ENCODE measurements at regions not wholly inside any gene's neighbourhood (a gene's known extent, or its start where the extent isn't known, plus 50 kb on each side); places are given as distances from the start of the nearest gene placed in this dataset.

- peaks cover 0 to 44% of the 10 kb centered on the region in 2 experiments; a peak in 1 of 4 replicates for H3K4me1 ChIP-seq (ENCODE audit: control insufficient read depth in 1 of 2, insufficient read depth in 2 of 2, low read depth in 1 of 2, low read length in 1 of 2)
- no peaks in the 10 kb centered on the region for H3K27me3 ChIP-seq (ENCODE audit: insufficient read depth)
- H2AFZ ChIP-seq (ENCODE audit: low read depth), result no peak overlapping the region
- no peak overlapping the region for H3K4me3 ChIP-seq (ENCODE audit: low read depth in 2 of 2, low read length in 1 of 2)
- H3K27ac ChIP-seq (ENCODE audit: low read depth in 2 of 2, low read length in 1 of 2), result no peak overlapping the region
- no peak overlapping the region for H3K4me2 ChIP-seq
- POLR2A ChIA-PET, result no interaction called here
- TF ChIP-seq MXI1 (IDR thresholded peaks at IDR 0.05; ENCODE audit: low read depth, low read length), result no peak
- TF ChIP-seq EZH2phosphoT487 (IDR thresholded peaks at IDR 0.05; ENCODE audit: borderline replicate concordance, low read depth), result no peak
- no peak for TF ChIP-seq ELF1 (IDR thresholded peaks at IDR 0.05)
- TF ChIP-seq NRF1 (IDR thresholded peaks at IDR 0.05; ENCODE audit: low read depth, low read length), result no peak
- no peak for TF ChIP-seq REST (IDR thresholded peaks at IDR 0.05; ENCODE audit: low read depth, low read length)
- no peak for TF ChIP-seq MAX (IDR thresholded peaks at IDR 0.05; ENCODE audit: low read depth)
- TF ChIP-seq CHD2 (IDR thresholded peaks at IDR 0.05; ENCODE audit: low read length, partially characterized antibody), result no peak
- no peak for TF ChIP-seq GABPA (IDR thresholded peaks at IDR 0.05; ENCODE audit: low read depth)
- no peak for TF ChIP-seq JUND (IDR thresholded peaks at IDR 0.05)
- TF ChIP-seq USF2 (IDR thresholded peaks at IDR 0.05; ENCODE audit: borderline replicate concordance, low read depth, low read length), result no peak
- TF ChIP-seq GATA2 (CRISPR knock-in tag; IDR thresholded peaks at IDR 0.05), result no peak
- no peak for TF ChIP-seq TAF1 (IDR thresholded peaks at IDR 0.05; ENCODE audit: borderline replicate concordance, low read depth, low read length)
- TF ChIP-seq RFX5 (IDR thresholded peaks at IDR 0.05; ENCODE audit: low read length), result no peak
- no peak for TF ChIP-seq POLR2AphosphoS5 (IDR thresholded peaks at IDR 0.05; ENCODE audit: low read depth, low read length)
- no peak for TF ChIP-seq IRF3 (IDR thresholded peaks at IDR 0.05; ENCODE audit: low read depth, low read length)
- no peak for TF ChIP-seq YY1 (IDR thresholded peaks at IDR 0.05; ENCODE audit: low read depth)
- TF ChIP-seq TCF12 (IDR thresholded peaks at IDR 0.05), result no peak
- no peak for TF ChIP-seq FOXJ3 (CRISPR knock-in tag; IDR thresholded peaks at IDR 0.05)
- no peak for TF ChIP-seq CTCF (IDR thresholded peaks at IDR 0.05)
- no peaks in the 10 kb centered on the region for H3K79me2 ChIP-seq (ENCODE audit: insufficient read depth)
- H3K36me3 ChIP-seq (replicated peaks in 1 of 2; ENCODE audit: control insufficient read depth in 1 of 2, insufficient read depth in 2 of 2, low read length in 1 of 2), result no peaks in the 10 kb centered on the region
- no peaks in the 10 kb centered on the region for H3K9me3 ChIP-seq
- no peak for DNase-seq
- CTCF ChIA-PET, result interaction anchor here (0.8 to 9.7 kb wide), 9 partner anchors 8 to 387 kb away, joined by 3 to 83 read pairs (median 5); partner anchors contain the start of gene MYCN
- no peak overlapping the region for H3K9ac ChIP-seq
- H4K20me1 ChIP-seq (ENCODE audit: insufficient read depth), result no peaks in the 10 kb centered on the region
- no peaks in the 10 kb centered on the region for H3F3A ChIP-seq (replicated peaks; ENCODE audit: insufficient read depth)
- 66% methylated on average over 4 of the region's 4 CpGs for WGBS (ENCODE audit: low lambda C conversion rate)
- H3K9me2 ChIP-seq, result no peaks in the 10 kb centered on the region
Measured at GRCh38 chr2:16327326-16327725, 338.3 kb downstream of the CYRIA start.
